Thoracic aorta (tissue), 2 donors: ENCODE measurements at regions not wholly inside any gene's neighbourhood (a gene's known extent, or its start where the extent isn't known, plus 50 kb on each side); places are given as distances from the start of the nearest gene placed in this dataset.

Experiments used
- ATAC-seq: fragments of 150-250 bp; one replicate; pipeline ENCODE4 v1.8.0; 2017; ENCODE audit warnings: low read depth; ENCODE audit not compliant: insufficient number of reproducible peaks, low FRiP score
- DNase-seq: peaks from one replicate; pipeline ENCODE4 v3.0.0-alpha.2; 2020; ENCODE audit warnings: low spot score
- H3K27ac ChIP-seq, 2 donors: fragments of 200-600 bp; sonication (generic); 1 replicate in 1 of 2; 2 replicates in 1 of 2; pipeline ENCODE4 v1.5.1; 2016; ENCODE audit warnings: mild to moderate bottlenecking in 2 of 2, moderate library complexity in 2 of 2
- H3K27me3 ChIP-seq: fragments of 200-600 bp; sonication (generic); replicated peaks from 2 replicates; pipeline ENCODE4 v1.6.0; 2016; ENCODE audit warnings: mild to moderate bottlenecking; ENCODE audit not compliant: insufficient read depth
- H3K36me3 ChIP-seq: fragments of 200-600 bp; sonication (generic); one replicate; pipeline ENCODE4 v1.5.1; 2016
- H3K4me1 ChIP-seq, 2 donors: fragments of 200-600 bp; sonication (generic); 1 replicate in 1 of 2; 2 replicates in 1 of 2; pipeline versions ENCODE4 v1.5.1 to v1.6.0; 2016; ENCODE audit warnings: low read depth in 2 of 2, mild to moderate bottlenecking in 1 of 2; ENCODE audit not compliant: control insufficient read depth in 1 of 2
- H3K4me3 ChIP-seq: fragments of 200-600 bp; sonication (generic); 2 replicates; pipeline ENCODE4 v1.5.1; 2016; ENCODE audit warnings: mild to moderate bottlenecking
- H3K9me3 ChIP-seq: fragments of 200-600 bp; sonication (generic); 2 replicates; pipeline ENCODE4 v1.5.1; 2016
- TF ChIP-seq, protein P1 (sequence below): fragments of 200-600 bp; sonication (generic); IDR thresholded peaks from one replicate; pipeline ENCODE4 v1.5.1; 2019; ENCODE audit warnings: antibody characterized with exemption

DNA sequence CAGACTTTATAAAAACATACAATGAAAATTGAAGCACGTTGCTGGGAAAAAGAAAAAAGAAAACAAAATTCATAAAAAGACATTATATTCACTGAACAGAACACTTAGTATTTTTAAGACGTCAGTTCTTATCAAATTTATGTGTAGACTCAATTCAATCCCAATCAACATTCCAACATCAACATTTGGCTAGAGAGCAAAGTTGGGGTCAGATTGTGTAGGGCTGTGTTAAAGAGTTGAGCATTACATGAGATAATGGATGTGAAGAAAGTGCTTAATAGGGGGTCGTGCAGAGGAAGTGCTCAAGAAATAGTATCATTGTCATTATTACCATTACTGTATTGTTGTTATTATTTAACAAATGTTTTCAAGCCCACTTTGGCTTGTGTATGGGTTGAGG is 154.1 kb upstream of the TNP1 start:
- ATAC-seq: no peak
- TF ChIP-seq, protein P1, sequence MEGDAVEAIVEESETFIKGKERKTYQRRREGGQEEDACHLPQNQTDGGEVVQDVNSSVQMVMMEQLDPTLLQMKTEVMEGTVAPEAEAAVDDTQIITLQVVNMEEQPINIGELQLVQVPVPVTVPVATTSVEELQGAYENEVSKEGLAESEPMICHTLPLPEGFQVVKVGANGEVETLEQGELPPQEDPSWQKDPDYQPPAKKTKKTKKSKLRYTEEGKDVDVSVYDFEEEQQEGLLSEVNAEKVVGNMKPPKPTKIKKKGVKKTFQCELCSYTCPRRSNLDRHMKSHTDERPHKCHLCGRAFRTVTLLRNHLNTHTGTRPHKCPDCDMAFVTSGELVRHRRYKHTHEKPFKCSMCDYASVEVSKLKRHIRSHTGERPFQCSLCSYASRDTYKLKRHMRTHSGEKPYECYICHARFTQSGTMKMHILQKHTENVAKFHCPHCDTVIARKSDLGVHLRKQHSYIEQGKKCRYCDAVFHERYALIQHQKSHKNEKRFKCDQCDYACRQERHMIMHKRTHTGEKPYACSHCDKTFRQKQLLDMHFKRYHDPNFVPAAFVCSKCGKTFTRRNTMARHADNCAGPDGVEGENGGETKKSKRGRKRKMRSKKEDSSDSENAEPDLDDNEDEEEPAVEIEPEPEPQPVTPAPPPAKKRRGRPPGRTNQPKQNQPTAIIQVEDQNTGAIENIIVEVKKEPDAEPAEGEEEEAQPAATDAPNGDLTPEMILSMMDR: no peak
- no peak overlapping the region for H3K4me3 ChIP-seq

DNA sequence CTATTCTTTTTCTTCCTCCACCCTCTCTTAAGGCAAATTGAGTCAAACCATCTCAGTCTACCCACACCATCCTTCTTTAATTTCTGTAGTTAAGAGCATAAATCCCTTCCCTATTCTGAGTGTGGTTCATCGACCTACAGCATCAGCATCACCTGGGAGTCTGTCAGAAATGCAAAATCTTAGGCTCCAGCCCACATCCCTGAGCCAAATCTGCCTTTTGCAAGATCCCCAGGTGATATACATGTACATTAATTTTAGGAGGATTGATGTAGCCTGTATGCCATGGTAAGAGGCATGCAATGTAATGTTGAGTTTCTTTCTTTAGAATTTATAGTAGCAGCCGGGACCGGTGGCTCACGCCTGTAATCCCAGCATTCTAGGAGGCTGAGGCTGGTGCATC is 151.7 kb upstream of the TNP1 start:
- no peak overlapping the region for H3K27ac ChIP-seq
- no peak for ATAC-seq
- no peaks in the 10 kb centered on the region for H3K36me3 ChIP-seq
- H3K4me1 ChIP-seq: peaks cover 0 to 20% of the 10 kb centered on the region in 2 donors
- TF ChIP-seq, protein P1: no peak
- DNase-seq: no peak
- H3K27me3 ChIP-seq: no peaks in the 10 kb centered on the region
- H3K9me3 ChIP-seq: no peaks in the 10 kb centered on the region
- no peak overlapping the region for H3K4me3 ChIP-seq

More for the DNA sequence above, 154.1 kb upstream of the TNP1 start:
- DNase-seq: no peak
- H3K27ac ChIP-seq: no peak overlapping the region
- peaks cover 0 to 20% of the 10 kb centered on the region in 2 donors for H3K4me1 ChIP-seq
- no peaks in the 10 kb centered on the region for H3K36me3 ChIP-seq
- H3K9me3 ChIP-seq: no peaks in the 10 kb centered on the region
- no peaks in the 10 kb centered on the region for H3K27me3 ChIP-seq

DNA sequence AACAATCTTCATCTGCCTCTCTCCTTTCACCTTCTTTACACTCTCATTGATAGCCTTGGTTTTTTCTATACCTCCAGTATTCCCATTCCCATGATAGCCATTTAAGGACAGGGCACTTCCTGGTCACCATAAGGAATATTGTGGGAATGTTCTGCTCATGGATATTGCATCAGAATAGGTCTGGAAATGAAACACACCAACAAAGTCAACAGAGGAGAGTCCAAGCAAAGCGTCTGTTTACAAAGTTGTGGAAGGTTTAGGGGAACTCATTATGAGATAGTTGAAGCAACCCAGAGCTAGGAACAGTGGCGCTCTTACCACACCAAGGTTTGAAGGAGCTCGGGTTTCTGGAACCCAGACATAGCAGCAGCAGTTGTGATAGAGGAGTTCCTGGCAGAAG is 150.3 kb upstream of the TNP1 start:
- ATAC-seq: no peak
- Histone ChIP-seq H3K36me3 (no peaks in the 10 kb centered on the region), H3K9me3 (no peaks in the 10 kb centered on the region), H3K27me3 (no peaks in the 10 kb centered on the region), H3K27ac (no peak overlapping the region), H3K4me3 (no peak overlapping the region), H3K4me1 (peaks cover 4 to 16% of the 10 kb centered on the region in 2 donors)
- TF ChIP-seq, protein P1: no peak
- no peak for DNase-seq

DNA sequence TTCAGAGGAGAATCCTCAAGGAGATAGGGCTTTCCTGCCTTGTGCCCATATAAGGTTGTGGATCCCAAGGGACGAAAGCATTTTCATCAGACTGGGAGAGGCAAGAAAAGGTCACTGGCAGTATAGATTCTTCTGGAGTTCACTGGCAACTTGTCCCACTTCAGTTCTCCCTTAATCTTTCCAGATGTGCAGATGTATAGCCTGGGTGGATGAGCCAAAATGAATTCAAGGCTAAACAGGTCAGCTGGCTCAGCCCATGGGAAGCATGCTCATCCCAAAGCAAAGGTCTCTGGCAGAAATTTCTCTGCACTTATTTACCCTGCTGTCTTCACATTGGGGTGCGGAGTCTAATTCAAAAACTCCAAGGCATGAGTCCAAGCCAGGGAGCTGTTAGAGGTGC is 148.9 kb upstream of the TNP1 start:
- Histone ChIP-seq H3K9me3 (no peaks in the 10 kb centered on the region), H3K4me1 (peaks cover 6 to 21% of the 10 kb centered on the region in 2 donors), H3K27me3 (no peaks in the 10 kb centered on the region), H3K27ac (no peak overlapping the region), H3K36me3 (no peaks in the 10 kb centered on the region), H3K4me3 (no peak overlapping the region)
- ATAC-seq (no peak), DNase-seq (no peak)
- TF ChIP-seq, protein P1: no peak

DNA sequence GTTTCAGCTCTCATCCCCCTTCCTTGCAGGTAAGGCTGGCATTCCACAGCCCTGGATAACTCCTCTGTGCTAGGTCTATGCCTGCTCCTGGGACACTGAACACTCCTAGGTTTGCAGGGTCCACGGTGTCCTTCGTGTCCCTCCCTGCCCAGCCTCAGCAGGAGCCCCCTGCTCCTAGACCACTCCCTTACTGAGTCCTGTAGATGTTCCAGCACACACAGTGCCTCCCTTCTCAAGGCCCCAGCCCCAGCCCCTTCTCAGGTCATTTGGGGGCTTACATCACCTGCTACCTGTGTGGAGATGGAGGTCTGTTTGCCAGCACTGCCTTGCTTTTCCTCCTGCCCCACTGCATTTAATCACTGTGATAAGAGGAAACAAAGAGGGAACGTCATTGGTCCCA is 146.4 kb upstream of the TNP1 start:
- H3K4me3 ChIP-seq: no peak overlapping the region
- no peaks in the 10 kb centered on the region for H3K36me3 ChIP-seq
- ATAC-seq: no peak
- H3K9me3 ChIP-seq: no peaks in the 10 kb centered on the region
- no peaks in the 10 kb centered on the region for H3K27me3 ChIP-seq
- peaks cover 6 to 19% of the 10 kb centered on the region in 2 donors for H3K4me1 ChIP-seq
- TF ChIP-seq, protein P1: no peak
- DNase-seq: no peak
- no peak overlapping the region for H3K27ac ChIP-seq
